ENCODE measurements at regions not wholly inside any gene's neighbourhood (a gene's known extent, or its start where the extent isn't known, plus 50 kb on each side); places are given as distances from the start of the nearest gene placed in this dataset.

- Mint-ChIP-seq H3K9me3 (no peaks in the 10 kb centered on the region), H3K36me3 (no peaks in the 10 kb centered on the region), H3K4me1 (peaks cover 30 to 50% (median 31%) of the 10 kb centered on the region in 3 donors), H3K27me3 (no peaks in the 10 kb centered on the region), H3K27ac (no peak overlapping the region), H3K4me3 (peak overlapping the region in 2 of 4 donors; percentile 31 to 46)
Measured at GRCh38 chrX:45755703-45756102, 555.0 kb upstream of the DIPK2B start.

DNA sequence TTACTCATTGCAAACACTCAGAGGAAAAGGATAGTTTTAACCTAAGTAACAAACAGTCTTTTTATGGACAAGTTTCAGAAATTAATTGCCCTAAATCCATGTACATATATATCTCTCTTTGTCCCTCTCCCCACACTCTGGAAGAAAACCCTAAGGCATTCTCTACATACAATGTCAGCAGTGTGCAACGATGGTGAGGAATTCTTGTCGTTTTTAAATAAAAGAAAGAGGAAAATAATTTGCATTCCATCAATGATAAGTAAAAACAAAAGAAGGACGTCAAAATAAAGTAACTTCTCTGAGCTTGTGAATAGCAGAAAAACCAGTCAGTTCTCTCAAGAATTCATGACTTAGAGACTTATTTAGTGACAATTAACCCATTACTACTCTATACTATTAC is 550.5 kb upstream of the DIPK2B start:
- Mint-ChIP-seq H3K4me3 (no peak overlapping the region), H3K27ac (peak overlapping the region in 1 of 3 donors; percentile 36), H3K27me3 (no peaks in the 10 kb centered on the region), H3K4me1 (peaks cover 7 to 24% (median 19%) of the 10 kb centered on the region in 3 donors), H3K36me3 (no peaks in the 10 kb centered on the region), H3K9me3 (no peaks in the 10 kb centered on the region)

GRCh38 chrX:45750639-45751038 is 550.0 kb upstream of the DIPK2B start:
- Mint-ChIP-seq H3K9me3 (no peaks in the 10 kb centered on the region), H3K27me3 (no peaks in the 10 kb centered on the region), H3K36me3 (no peaks in the 10 kb centered on the region), H3K27ac (peak overlapping the region in 1 of 3 donors; percentile 36), H3K4me1 (peaks cover 3 to 20% (median 15%) of the 10 kb centered on the region in 3 donors), H3K4me3 (no peak overlapping the region)

DNA sequence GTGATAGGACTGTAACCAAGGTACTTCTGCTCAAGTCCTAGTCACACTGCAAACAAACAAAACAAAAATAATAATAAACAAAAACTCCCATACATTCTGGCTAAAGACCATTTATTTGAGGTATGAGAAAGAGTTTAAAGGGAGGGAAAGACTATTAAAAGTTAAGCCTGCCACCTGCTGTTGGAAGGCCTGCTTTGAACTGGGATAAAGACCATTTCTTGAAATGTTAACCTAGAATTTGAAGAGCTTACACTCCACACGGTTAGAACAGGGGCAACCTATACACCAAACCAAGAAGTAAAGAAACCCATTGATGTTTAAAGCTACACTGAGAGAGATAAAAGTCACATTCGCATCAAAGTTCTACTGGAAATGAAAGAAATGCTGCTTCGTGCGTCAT is 548.7 kb upstream of the DIPK2B start:
- Mint-ChIP-seq H3K27ac (no peak overlapping the region), H3K4me1 (peaks cover 3 to 20% (median 13%) of the 10 kb centered on the region in 3 donors), H3K9me3 (no peaks in the 10 kb centered on the region), H3K36me3 (no peaks in the 10 kb centered on the region), H3K27me3 (no peaks in the 10 kb centered on the region), H3K4me3 (no peak overlapping the region)

GRCh38 chrX:45748369-45748774 is 547.7 kb upstream of the DIPK2B start:
- H3K27ac Mint-ChIP-seq = no peak overlapping the region
- H3K27me3 Mint-ChIP-seq = no peaks in the 10 kb centered on the region
- H3K4me1 Mint-ChIP-seq = peaks cover 3 to 20% (median 13%) of the 10 kb centered on the region in 3 donors
- no peak overlapping the region for H3K4me3 Mint-ChIP-seq
- H3K36me3 Mint-ChIP-seq = no peaks in the 10 kb centered on the region
- H3K9me3 Mint-ChIP-seq = no peaks in the 10 kb centered on the region

GRCh38 chrX:45747905-45748304 is 547.2 kb upstream of the DIPK2B start:
- Mint-ChIP-seq H3K9me3 (no peaks in the 10 kb centered on the region), H3K4me1 (peaks cover 3 to 20% (median 13%) of the 10 kb centered on the region in 3 donors), H3K36me3 (no peaks in the 10 kb centered on the region), H3K27ac (no peak overlapping the region), H3K27me3 (no peaks in the 10 kb centered on the region), H3K4me3 (no peak overlapping the region)

- Mint-ChIP-seq H3K27me3 (no peaks in the 10 kb centered on the region), H3K9me3 (no peaks in the 10 kb centered on the region), H3K4me1 (peaks cover 3 to 20% (median 3%) of the 10 kb centered on the region in 3 donors), H3K27ac (no peak overlapping the region), H3K4me3 (no peak overlapping the region), H3K36me3 (no peaks in the 10 kb centered on the region)
Measured at GRCh38 chrX:45745479-45745878, 544.8 kb upstream of the DIPK2B start.

DNA sequence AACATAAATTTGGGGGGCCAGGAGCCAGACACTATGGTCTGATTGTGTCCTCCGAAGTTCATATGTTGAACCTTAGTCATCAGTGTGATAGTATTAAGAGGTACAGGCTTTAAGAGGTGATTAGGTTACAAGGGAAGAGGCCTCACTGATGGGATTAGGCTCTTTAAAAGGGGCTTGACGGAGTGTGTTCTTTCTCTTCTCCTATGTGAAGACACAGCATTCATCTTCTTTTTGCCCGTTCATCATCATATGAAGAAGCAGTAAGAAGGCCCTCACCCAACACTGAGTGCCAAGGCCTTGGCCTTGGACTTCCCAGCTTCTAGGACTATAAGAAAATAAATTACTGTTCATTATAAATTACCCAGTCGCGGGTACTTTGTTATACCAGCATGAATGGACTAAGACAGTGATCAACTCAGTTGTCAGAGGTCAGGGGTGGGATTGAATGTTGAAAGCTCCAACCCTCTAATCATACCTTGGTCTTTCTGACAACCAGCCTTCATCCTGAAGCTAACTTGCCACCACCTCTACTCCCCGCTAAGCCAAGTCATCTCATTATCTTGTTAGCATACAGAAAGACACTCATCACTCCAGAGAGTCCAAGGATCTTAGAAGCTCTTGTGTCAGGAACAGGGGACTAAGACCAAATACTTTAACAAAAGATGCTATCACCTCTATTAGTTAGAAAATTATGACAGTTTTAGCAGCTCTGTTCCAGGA is 543.4 kb upstream of the DIPK2B start:
- Mint-ChIP-seq H3K27me3 (peaks cover 2% of the 10 kb centered on the region), H3K27ac (no peak overlapping the region), H3K9me3 (no peaks in the 10 kb centered on the region), H3K4me1 (peaks cover 0 to 10% (median 0%) of the 10 kb centered on the region in 3 donors), H3K4me3 (no peak overlapping the region), H3K36me3 (no peaks in the 10 kb centered on the region)

GRCh38 chrX:45743081-45743533 is 542.4 kb upstream of the DIPK2B start:
- Mint-ChIP-seq H3K9me3 (no peaks in the 10 kb centered on the region), H3K4me1 (peaks cover 0 to 5% (median 0%) of the 10 kb centered on the region in 3 donors), H3K27me3 (peaks cover 2% of the 10 kb centered on the region)

DNA sequence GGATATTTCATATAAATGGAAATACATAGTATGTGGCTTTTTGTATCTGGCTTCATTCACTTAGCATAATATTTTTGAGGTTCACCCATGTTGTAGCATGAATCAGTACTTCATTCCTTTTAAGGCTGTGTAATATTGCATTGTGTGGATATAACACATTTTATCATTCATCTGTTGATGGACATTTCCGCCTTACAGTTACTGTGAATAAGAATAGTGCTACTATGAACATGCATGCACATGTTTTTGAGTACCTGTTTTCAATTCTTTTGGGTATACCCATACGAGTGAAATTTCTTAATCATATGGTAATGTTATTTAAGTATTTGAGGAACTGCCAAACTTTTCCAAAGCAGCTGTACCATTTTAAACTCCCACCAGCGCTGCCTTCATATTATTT is 539.6 kb upstream of the DIPK2B start:
- H3K27ac Mint-ChIP-seq = no peak overlapping the region
- no peaks in the 10 kb centered on the region for H3K36me3 Mint-ChIP-seq
- peaks cover 2% of the 10 kb centered on the region for H3K27me3 Mint-ChIP-seq
- H3K4me3 Mint-ChIP-seq = no peak overlapping the region
- peaks cover 0 to 2% (median 0%) of the 10 kb centered on the region in 3 donors for H3K9me3 Mint-ChIP-seq
- peaks cover 0 to 2% (median 0%) of the 10 kb centered on the region in 3 donors for H3K4me1 Mint-ChIP-seq

More at GRCh38 chrX:45743081-45743533, 542.4 kb upstream of the DIPK2B start:
- Mint-ChIP-seq H3K27ac (no peak overlapping the region), H3K36me3 (no peaks in the 10 kb centered on the region), H3K4me3 (no peak overlapping the region)

DNA sequence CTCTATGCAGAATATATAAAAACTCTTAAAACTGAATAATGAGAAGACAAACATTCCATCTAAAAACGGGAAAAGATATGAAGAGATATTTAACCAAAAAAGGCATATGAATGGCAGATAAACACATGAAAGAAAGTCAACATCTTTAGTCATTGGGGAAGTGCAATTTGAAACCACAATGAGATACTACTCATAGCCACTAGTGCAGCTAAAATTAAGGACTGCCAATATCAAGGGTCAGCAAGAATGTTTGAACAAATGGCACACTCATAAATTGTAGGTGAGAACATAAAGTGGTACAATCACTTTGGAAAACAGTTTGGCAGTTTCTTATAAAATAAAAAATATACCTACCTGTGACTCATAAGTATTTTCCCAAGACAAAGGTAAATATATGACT is 534.9 kb upstream of the DIPK2B start:
- no peaks in the 10 kb centered on the region for H3K36me3 Mint-ChIP-seq
- H3K4me3 Mint-ChIP-seq = no peak overlapping the region
- peaks cover 2 to 3% (median 2%) of the 10 kb centered on the region in 3 donors for H3K9me3 Mint-ChIP-seq
- no peak overlapping the region for H3K27ac Mint-ChIP-seq
- H3K4me1 Mint-ChIP-seq = peaks cover 0 to 2% (median 0%) of the 10 kb centered on the region in 3 donors
- H3K27me3 Mint-ChIP-seq = peaks cover 2% of the 10 kb centered on the region

DNA sequence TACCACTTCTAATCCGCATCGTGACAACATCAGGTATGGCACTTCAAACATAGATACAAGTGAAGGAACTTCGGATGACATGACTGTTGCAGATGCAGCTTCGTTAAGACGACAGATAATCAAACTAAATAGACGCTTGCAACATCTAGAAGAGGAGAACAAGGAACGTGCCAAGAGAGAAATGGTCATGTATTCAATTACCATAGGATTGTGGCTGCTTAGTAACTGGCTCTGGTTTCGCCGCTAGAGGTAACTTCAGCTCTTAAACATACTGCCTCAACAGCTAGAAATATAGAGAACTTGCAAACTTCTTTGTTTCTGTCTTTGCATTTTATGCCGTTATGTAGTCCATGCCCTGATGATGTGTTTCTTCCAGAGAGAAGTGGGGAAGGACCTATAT is 530.8 kb upstream of the DIPK2B start:
- Mint-ChIP-seq H3K27ac (no peak overlapping the region), H3K4me3 (no peak overlapping the region)

DNA sequence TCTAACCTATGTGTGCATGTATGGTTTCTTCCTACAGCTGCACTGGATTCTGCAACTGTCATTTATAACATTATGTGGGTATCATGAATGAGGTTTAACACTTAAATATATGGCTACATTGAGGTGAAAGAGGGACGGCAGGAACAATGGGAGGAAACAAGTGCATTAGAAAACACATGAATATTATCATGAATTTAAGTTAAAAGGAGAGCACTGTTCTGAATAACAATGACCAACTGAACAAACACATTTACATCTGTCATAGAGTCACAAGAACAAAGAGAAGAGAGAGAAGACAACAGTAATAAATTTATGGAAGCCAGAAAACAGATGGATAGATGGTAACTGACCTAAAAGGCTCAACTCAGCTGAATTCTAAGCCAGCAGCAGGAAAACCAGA is 527.1 kb upstream of the DIPK2B start:
- no peak overlapping the region for H3K27ac Mint-ChIP-seq
- H3K4me3 Mint-ChIP-seq = no peak overlapping the region
- no peaks in the 10 kb centered on the region for H3K9me3 Mint-ChIP-seq
- peaks cover 0 to 3% (median 0%) of the 10 kb centered on the region in 3 donors for H3K4me1 Mint-ChIP-seq
- H3K36me3 Mint-ChIP-seq = no peaks in the 10 kb centered on the region
- peaks cover 6% of the 10 kb centered on the region for H3K27me3 Mint-ChIP-seq

More for the DNA sequence above, 530.8 kb upstream of the DIPK2B start:
- no peaks in the 10 kb centered on the region for H3K27me3 Mint-ChIP-seq
- peaks cover 2 to 3% (median 2%) of the 10 kb centered on the region in 3 donors for H3K9me3 Mint-ChIP-seq
- no peaks in the 10 kb centered on the region for H3K36me3 Mint-ChIP-seq
- peaks cover 0 to 2% (median 0%) of the 10 kb centered on the region in 3 donors for H3K4me1 Mint-ChIP-seq

DNA sequence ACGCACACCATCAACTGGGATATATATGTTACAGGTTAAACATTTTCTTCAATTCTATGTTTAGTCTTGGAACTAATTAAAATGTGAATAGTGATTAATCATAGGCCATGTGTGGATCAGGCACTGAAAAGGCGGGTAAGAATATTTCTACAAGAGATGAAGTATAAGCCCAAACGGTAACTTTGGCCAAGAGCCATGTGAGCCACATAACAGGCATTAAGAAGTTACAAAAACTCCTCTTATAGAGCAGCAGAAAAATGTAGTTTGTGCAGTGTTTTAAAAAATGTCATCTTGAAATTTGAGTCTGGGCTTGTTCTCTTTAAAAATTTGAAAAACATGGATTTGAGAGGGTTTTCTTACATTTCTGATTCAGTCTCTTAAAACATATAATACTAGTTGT is 521.8 kb upstream of the DIPK2B start:
- Mint-ChIP-seq H3K27me3 (peaks cover 6% of the 10 kb centered on the region), H3K4me3 (no peak overlapping the region), H3K36me3 (no peaks in the 10 kb centered on the region), H3K27ac (no peak overlapping the region), H3K4me1 (peaks cover 0 to 3% (median 0%) of the 10 kb centered on the region in 3 donors), H3K9me3 (peaks cover 0 to 4% (median 2%) of the 10 kb centered on the region in 3 donors)

GRCh38 chrX:45719751-45720501 is 519.2 kb upstream of the DIPK2B start:
- Mint-ChIP-seq H3K36me3 (peaks cover 1% of the 10 kb centered on the region), H3K27ac (no peak overlapping the region)

More at GRCh38 chrX:45719751-45720501, 519.2 kb upstream of the DIPK2B start:
- Mint-ChIP-seq H3K4me1 (peaks cover 9 to 14% (median 12%) of the 10 kb centered on the region in 3 donors), H3K27me3 (peaks cover 6% of the 10 kb centered on the region), H3K9me3 (peaks cover 0 to 4% (median 2%) of the 10 kb centered on the region in 3 donors), H3K4me3 (no peak overlapping the region)
